ENCODE measurements at regions not wholly inside any gene's neighbourhood (a gene's known extent, or its start where the extent isn't known, plus 50 kb on each side); places are given as distances from the start of the nearest gene placed in this dataset.

GRCh38 chr20:52279706-52280105 is 88.1 kb upstream of the ZFP64 start:
- TF ChIP-seq CTCF (IDR thresholded peaks at IDR 0.05; ENCODE audit: poor library complexity, severe bottlenecking) (no peak), REST (IDR thresholded peaks at IDR 0.05; ENCODE audit: borderline replicate concordance) (no peak), POLR2AphosphoS5 (IDR thresholded peaks at IDR 0.05) (no peak), EZH2 (IDR thresholded peaks at IDR 0.05; ENCODE audit: borderline replicate concordance, insufficient read depth, low read length, poor library complexity, severe bottlenecking) (no peak)
